Right lung (tissue), 2 donors: ENCODE measurements at regions not wholly inside any gene's neighbourhood (a gene's known extent, or its start where the extent isn't known, plus 50 kb on each side); places are given as distances from the start of the nearest gene placed in this dataset.
A peak's percentile ranks its signal among the peaks of the same experiment; 100 is the strongest.
"Not testable (repeated sequence)": the region's sequence is repeated elsewhere in the genome, so short reads cannot be mapped to it uniquely, and the experiment has no call there.

ENCODE experiments used
- DNase-seq, 2 donors: peaks; one replicate each; pipeline ENCODE4 v3.0.0-alpha.2; 2013

- DNase-seq = no peak
Measured at GRCh38 chr13:75178436-75178835, 303.5 kb downstream of the TBC1D4 start.

- DNase-seq = no peak
Measured at GRCh38 chr13:75175575-75175974, 306.4 kb downstream of the TBC1D4 start.

GRCh38 chr13:75175097-75175496 lies 306.9 kb downstream of the TBC1D4 start:
- DNase-seq = not testable (repeated sequence)

GRCh38 chr13:75174481-75174880 lies 307.5 kb downstream of the TBC1D4 start:
- DNase-seq = no peak

- DNase-seq = no peak
Measured at GRCh38 chr13:75173457-75174356, 308.3 kb downstream of the TBC1D4 start.

- DNase-seq = no peak
Measured at GRCh38 chr13:75170311-75170710, 311.7 kb downstream of the TBC1D4 start.

- no peak for DNase-seq
Measured at GRCh38 chr13:75165543-75166230, 316.3 kb downstream of the TBC1D4 start.

GRCh38 chr13:75161804-75162203 lies 320.2 kb downstream of the TBC1D4 start:
- DNase-seq = no peak

- DNase-seq = no peak
Measured at GRCh38 chr13:75160984-75161383, 321.0 kb downstream of the TBC1D4 start.

- DNase-seq = no peak
Measured at GRCh38 chr13:75154331-75154730, 327.6 kb downstream of the TBC1D4 start.

- DNase-seq = no peak
Measured at GRCh38 chr13:75153834-75154233, 328.1 kb downstream of the TBC1D4 start.

GRCh38 chr13:75153386-75153785 lies 328.6 kb downstream of the TBC1D4 start:
- no peak for DNase-seq

GRCh38 chr13:75151081-75151643 lies 330.8 kb downstream of the TBC1D4 start:
- no peak for DNase-seq

GRCh38 chr13:75149776-75150175 lies 332.2 kb downstream of the TBC1D4 start:
- DNase-seq = no peak

GRCh38 chr13:75147946-75148345 lies 334.0 kb downstream of the TBC1D4 start:
- peak; percentile 35 to 38 for DNase-seq

GRCh38 chr13:75146436-75146835 lies 335.5 kb downstream of the TBC1D4 start:
- DNase-seq = no peak

GRCh38 chr13:75145927-75146326 lies 336.0 kb downstream of the TBC1D4 start:
- DNase-seq = peak in 1 of 2 donors; percentile 77

GRCh38 chr13:75139291-75139690 lies 342.7 kb downstream of the TBC1D4 start:
- no peak for DNase-seq

- DNase-seq = no peak
Measured at GRCh38 chr13:75137911-75138571, 343.9 kb downstream of the TBC1D4 start.

GRCh38 chr13:75136151-75136550 lies 345.8 kb downstream of the TBC1D4 start:
- DNase-seq = no peak

GRCh38 chr13:75135325-75135825 lies 346.6 kb downstream of the TBC1D4 start:
- no peak for DNase-seq
